Ectodermal cell (in vitro differentiated cells): ENCODE measurements at regions not wholly inside any gene's neighbourhood (a gene's known extent, or its start where the extent isn't known, plus 50 kb on each side); places are given as distances from the start of the nearest gene placed in this dataset.
"Not testable (repeated sequence)": the region's sequence is repeated elsewhere in the genome, so short reads cannot be mapped to it uniquely, and the experiment has no call there.

Source experiments
- H3K27ac ChIP-seq: 2 replicates; pipeline ENCODE4 v1.7.0; 2013; ENCODE audit warnings: mild to moderate bottlenecking, low read depth, low read length; ENCODE audit not compliant: insufficient read depth, poor library complexity, severe bottlenecking
- H3K27me3 ChIP-seq: 2 replicates; pipeline ENCODE4 v1.7.0; 2013; ENCODE audit warnings: mild to moderate bottlenecking, low read length; ENCODE audit not compliant: insufficient read depth, control insufficient read depth, poor library complexity, severe bottlenecking
- H3K36me3 ChIP-seq: one replicate; pipeline ENCODE4 v1.7.0; 2013; ENCODE audit warnings: low read length; ENCODE audit not compliant: control insufficient read depth, insufficient read depth
- H3K4me1 ChIP-seq: one replicate; pipeline ENCODE4 v1.7.0; 2013; ENCODE audit warnings: low read length; ENCODE audit not compliant: control insufficient read depth, insufficient read depth
- H3K4me3 ChIP-seq: 2 replicates; pipeline ENCODE4 v1.7.0; 2013; ENCODE audit warnings: low read depth, low read length, control low read depth; ENCODE audit not compliant: insufficient read depth
- H3K9me3 ChIP-seq: 2 replicates; pipeline ENCODE4 v1.7.0; 2013; ENCODE audit warnings: mild to moderate bottlenecking, low read length, moderate library complexity; ENCODE audit not compliant: control insufficient read depth
- WGBS, 2 experiments: methylation state at CpG; one replicate each; pipeline ENCODE4 v1.1.7; 2013; ENCODE audit warnings: missing lambda C conversion rate in 2 of 2; 5-methylcytosine and 5-hydroxymethylcytosine counted together

- H3K4me3 ChIP-seq, H3K27ac ChIP-seq, H3K36me3 ChIP-seq, H3K27me3 ChIP-seq, H3K4me1 ChIP-seq, H3K9me3 ChIP-seq: not testable (repeated sequence)
- 95 to 100% methylated on average over 1 to 2 of the region's 11 CpGs for WGBS, 2 experiments
Measured at GRCh38 chr9:39799252-39799651, 443.8 kb downstream of the SPATA31A1 start.

GRCh38 chr9:39802561-39802960 lies 447.1 kb downstream of the SPATA31A1 start:
- not testable (repeated sequence) for H3K36me3 ChIP-seq, H3K27me3 ChIP-seq, H3K27ac ChIP-seq, H3K4me3 ChIP-seq, H3K9me3 ChIP-seq, H3K4me1 ChIP-seq
- no CpG with 5 or more reads among the region's 2 CpGs for WGBS, 2 experiments

- not testable (repeated sequence) for H3K4me1 ChIP-seq, H3K27ac ChIP-seq, H3K36me3 ChIP-seq, H3K27me3 ChIP-seq, H3K9me3 ChIP-seq
- WGBS, 2 experiments, result 16 to 22% methylated on average over 13 to 19 of the region's 43 CpGs
- peak overlapping the region; percentile 44 for H3K4me3 ChIP-seq
Measured at GRCh38 chr9:39809401-39810226, 454.1 kb downstream of the SPATA31A1 start.

- 100% methylated on average over 1 of the region's 3 CpGs; no CpG with 5 or more reads in 1 of the 2 experiments for WGBS, 2 experiments
- not testable (repeated sequence) for H3K27ac ChIP-seq, H3K4me3 ChIP-seq, H3K27me3 ChIP-seq, H3K4me1 ChIP-seq, H3K36me3 ChIP-seq, H3K9me3 ChIP-seq
Measured at GRCh38 chr9:39810401-39810800, 454.9 kb downstream of the SPATA31A1 start.

- H3K27me3 ChIP-seq, H3K9me3 ChIP-seq, H3K4me3 ChIP-seq, H3K27ac ChIP-seq, H3K36me3 ChIP-seq, H3K4me1 ChIP-seq: not testable (repeated sequence)
- 100% methylated on average over 1 of the region's 3 CpGs; no CpG with 5 or more reads in 1 of the 2 experiments for WGBS, 2 experiments
Measured at GRCh38 chr9:39811615-39812014, 456.1 kb downstream of the SPATA31A1 start.

- not testable (repeated sequence) for H3K27me3 ChIP-seq, H3K4me3 ChIP-seq, H3K9me3 ChIP-seq, H3K27ac ChIP-seq, H3K4me1 ChIP-seq, H3K36me3 ChIP-seq
- WGBS, 2 experiments, result no CpG with 5 or more reads among the region's 4 CpGs
Measured at GRCh38 chr9:39828457-39828856, 473.0 kb downstream of the SPATA31A1 start.
